Activated gamma-delta T cell treated with anti-CD3 and anti-CD28 coated beads, Interleukin-2, amount 50 U/mL, for 16 hours (primary cell): ENCODE measurements at regions not wholly inside any gene's neighbourhood (a gene's known extent, or its start where the extent isn't known, plus 50 kb on each side); places are given as distances from the start of the nearest gene placed in this dataset.

ENCODE experiments used
- DNase-seq: peaks from one replicate; pipeline ENCODE4 v3.0.0-alpha.2; 2020; ENCODE audit warnings: low read depth

DNA sequence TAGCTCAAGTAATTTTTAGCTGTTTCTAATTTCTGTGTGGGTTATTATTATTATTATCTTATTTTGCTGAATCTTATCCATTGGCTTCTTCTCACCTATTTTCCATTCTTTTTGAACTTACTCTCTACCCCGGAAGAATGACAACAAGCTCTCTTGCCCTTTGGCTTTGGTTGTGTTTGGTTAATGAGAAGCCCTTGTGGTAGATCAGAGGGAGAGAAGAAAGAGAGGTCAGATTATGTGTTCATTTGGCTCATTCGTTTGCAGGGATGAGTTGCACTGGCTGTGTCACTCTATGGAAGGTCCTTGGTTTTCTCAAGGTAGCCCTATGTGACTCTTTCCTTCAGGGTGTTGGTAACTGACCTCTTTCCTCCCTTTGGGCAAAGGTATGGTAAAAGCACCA, 391.9 kb downstream of the LMO4 start:
- no peak for DNase-seq

DNA sequence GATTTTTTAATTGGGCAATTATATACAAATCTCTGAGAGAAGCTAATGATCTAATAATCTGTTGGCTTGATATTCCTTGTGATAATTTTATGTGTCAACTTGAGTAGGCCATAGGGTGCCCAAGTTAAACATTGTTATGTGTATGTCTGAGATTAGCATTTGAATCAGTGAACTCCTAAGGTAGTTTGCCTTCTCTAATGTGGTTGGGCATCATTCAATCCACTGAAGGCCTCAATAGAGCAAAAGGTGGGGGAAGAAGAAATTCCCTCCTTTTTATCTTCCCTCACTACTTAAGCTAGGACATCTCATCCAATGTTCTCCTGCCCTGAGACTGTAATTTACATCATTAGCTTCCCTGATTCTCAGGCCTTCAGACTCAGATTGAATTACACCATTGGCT, 394.5 kb downstream of the LMO4 start:
- no peak for DNase-seq

DNA sequence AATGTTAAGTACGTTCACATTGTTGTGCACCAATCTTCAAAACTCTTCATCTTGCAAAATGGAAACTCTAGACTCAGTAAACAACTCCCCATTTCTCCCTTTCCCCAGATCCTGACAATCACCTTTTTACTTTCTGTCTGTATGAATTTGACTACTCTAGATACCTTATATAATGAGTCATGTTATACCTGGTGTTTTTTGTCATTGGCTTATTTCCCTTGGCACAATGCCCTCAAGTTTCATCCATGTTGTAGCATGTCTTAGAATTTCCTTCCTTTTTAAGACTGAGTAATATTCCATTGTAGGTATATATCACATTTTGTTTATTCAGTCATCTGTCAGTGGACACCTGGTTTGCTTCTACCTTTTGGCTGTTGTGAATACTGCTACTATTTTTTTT, 399.5 kb downstream of the LMO4 start:
- DNase-seq = no peak

DNA sequence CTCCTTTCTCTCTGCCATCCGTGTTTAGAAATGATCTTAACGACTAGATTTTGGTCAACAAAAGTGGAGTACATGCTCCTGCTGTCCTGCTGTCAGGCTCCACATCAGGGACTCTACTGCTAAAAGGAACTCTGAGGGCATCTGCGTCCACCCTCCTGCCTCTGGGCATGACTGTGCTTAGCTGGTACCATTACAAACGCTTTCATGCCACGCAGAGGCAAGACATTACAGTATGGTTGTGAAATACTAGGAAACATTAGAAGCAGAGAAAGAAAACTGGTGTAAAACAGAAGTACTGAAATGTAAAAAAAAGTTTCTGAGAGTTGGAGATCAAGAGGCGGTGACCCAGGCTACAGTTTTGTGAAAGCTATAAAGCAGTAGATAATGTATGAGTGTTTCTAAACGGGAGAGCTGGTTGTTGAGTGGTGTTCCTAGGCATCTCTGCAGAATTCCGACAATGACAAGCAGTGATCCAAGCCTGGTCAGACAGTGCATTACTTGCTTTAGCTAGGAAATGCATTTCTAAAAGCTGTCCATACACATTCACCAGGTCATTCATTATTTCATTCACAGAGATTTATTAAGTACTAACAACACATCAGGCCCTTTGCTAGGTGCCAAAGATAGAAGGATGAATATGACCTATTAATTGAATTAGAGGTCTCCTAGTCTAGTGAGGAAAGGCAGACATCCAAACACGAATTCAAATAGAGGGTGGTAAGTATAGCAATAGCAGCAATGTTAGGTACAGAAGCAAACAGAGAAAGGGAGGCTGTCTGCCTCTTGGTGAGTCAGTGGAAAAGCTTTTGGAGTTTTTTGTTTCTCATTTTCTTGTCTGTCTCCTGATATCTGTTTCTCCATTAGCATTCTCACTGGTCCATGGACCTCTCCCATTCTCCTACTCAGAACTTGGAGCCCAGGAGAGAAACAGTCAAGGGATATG, 401.9 kb downstream of the LMO4 start:
- no peak for DNase-seq

DNA sequence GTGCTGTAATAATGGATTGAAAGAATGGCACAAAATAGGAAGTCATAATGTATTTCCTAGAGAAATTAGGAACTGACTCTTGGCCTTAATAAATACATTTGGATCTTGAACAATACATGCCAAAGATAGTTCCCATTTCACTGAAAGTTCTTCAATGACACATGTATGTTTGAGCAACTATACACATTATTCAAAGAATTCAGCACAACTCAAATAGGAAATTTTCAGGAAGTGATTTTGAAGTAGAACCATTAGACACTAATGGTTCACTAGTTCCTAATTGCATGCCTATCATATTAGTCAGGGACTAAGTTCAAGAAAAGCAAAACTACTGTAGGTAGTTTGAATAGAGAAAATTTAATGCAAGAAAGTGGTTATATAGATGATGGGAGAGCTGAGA, 404.7 kb downstream of the LMO4 start:
- no peak for DNase-seq

DNA sequence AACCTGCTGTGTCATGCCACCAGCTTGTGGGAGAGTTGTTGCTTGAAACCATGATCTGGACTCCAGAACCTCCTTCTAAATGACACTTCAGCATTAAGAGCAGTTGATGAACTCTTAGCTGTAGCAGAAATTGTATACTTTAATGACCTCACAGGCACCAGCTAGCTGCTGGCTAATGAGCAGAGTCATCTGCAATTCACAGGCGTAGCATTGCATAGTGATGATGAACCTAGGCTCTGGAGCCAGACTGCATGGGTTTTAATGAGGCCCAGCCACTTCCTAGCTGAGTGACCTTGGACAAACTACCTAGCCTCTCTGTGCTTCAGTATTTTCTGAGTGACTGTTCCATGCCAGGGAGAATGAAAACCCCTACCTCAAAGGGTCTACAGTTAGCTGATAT, 407.1 kb downstream of the LMO4 start:
- no peak for DNase-seq

DNA sequence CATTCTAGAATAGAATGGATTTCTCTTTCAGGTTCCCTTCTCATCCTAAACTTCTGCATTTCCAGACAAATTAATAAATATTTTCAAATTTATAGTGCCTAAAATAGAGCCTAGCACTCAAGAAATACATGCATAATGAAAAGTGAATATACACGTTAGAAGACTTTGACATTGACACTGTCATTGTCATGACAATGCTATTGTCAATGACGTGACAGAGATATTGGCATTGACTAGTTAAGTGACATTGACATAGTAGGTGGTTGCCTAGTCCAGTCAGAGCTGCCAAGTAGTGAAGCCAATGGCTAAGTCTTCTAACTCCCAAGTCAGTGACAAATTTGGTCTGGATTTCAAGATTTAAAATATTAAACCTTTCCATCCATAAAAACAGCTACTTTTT, 410.5 kb downstream of the LMO4 start:
- no peak for DNase-seq

DNA sequence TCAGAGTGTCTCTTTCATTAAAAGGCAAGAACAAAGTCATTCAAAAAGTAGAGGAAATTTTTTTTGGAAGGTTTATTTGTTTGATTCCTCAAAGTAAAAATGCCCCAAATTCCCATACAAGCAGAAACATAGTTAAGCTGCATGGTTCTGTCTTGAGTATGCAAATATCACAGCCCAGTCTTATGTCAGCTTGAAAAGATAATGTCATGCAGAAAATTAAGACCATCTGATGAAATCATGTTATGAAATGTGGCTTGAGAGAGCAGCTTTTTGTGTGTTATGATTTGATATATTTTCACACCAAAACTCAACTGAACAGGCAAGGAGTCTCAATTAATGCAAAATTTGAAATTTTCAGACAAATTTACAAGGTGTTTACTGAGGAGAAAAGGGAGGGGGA, 411.0 kb downstream of the LMO4 start:
- no peak for DNase-seq

DNA sequence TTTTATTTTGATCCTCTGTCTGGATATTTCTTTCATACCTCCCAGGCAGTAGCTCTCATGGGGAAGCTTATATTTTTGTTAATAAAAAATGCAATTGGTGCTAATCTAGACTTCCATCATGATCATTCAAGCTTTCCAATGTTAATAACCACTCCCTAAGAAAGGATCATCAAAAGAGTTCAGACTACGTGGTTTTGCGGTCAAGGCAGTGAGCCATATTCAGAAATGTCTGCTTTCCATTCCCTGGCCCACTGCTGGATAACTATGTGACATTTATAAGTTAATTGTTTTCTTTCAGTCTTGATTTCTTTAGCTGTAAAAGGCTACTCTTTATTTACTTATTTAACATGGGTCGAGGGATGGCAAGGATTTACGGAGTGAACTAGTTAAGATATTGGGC, 414.6 kb downstream of the LMO4 start:
- no peak for DNase-seq

DNA sequence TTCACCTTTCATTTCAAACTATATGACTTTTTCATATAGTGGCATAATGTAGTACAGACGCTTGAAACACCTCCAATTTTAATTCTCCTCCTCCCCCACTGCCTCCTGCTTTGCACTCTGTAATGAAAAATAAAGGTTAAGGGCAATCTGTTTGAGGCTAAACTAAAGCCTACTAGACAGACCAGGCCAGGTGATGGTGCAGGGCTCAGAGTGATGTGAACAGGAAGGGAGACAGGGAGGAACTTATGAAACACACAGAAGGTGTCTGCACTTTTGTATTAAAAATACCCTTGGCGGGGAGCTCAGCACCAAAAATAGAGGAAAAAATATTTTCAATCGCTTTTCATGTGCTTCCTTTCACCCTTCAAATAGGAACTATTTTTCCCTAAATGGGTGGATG, 415.4 kb downstream of the LMO4 start:
- DNase-seq = no peak

DNA sequence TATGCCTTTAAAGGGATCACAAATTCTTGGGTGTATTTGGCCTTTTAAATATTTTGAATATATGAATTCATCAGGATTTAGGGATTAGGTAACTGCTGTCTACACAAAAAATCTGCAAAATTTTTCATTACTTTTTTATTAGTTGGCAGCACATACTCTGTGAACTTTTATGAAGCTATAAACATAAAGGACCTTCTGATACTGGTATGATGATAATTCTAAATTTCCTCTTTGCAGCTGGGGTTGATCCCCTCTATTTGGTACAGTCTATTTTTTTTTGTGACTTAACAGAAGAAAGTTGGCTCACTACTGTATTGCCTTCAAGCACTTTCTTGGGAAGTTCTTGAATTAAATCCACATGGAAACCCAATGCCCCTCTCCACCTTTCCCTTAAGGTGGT, 416.1 kb downstream of the LMO4 start:
- no peak for DNase-seq

DNA sequence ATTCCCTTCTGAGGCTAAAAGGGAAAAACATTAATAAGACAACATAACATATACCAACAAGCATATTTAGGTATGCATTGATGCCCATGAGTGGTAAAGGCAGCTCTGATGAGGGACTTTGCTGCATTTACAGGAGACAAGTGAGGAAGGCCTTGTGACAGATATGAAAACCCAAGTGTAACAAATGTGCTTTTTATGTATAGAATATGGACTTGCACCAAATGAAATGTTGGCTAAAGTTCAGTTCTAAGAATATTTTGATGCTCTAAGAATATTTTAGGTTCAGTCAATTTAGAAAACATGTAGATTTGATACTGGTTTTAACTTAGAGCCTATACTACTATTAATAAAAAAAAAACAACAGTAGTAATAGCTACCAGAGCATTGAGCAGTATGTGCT, 424.7 kb downstream of the LMO4 start:
- no peak for DNase-seq

DNA sequence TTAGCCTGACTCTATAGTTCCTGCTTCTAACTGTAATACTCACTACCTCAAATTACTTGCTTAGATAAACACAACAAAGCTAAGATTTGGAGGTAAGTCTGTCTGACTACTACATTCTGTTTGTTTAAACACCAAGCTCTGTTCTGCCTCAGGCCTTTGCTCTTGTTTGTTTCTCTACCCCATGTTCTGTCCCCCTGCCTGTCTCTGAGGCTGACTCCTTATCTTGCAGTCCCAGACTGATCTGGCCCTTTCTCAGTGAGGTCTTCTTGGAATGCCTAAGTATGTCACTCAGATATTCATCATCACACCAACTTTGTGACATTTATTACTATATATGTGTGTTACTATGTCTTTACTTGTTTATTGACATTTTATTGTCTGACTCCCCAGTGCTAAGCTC, 425.5 kb downstream of the LMO4 start:
- DNase-seq = no peak

DNA sequence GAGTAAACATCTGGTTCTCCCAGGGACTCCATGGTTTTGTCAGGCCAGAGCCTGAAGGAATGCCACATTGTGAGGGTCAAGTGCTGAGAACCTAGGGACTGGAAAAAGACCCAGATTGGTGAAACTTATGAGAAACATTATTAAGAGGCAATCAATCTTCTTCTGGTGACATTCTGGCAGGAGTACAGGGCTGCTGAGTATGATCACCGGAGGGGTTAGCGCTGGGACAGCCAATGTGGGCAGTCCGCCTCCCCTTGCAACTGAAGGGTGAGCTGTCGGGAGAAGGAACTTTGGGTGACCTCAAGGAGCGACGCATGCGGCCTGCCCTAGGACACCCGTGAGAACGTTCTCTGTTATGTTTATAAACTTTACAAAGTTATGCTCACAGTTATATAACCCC, 429.0 kb downstream of the LMO4 start:
- DNase-seq = no peak

DNA sequence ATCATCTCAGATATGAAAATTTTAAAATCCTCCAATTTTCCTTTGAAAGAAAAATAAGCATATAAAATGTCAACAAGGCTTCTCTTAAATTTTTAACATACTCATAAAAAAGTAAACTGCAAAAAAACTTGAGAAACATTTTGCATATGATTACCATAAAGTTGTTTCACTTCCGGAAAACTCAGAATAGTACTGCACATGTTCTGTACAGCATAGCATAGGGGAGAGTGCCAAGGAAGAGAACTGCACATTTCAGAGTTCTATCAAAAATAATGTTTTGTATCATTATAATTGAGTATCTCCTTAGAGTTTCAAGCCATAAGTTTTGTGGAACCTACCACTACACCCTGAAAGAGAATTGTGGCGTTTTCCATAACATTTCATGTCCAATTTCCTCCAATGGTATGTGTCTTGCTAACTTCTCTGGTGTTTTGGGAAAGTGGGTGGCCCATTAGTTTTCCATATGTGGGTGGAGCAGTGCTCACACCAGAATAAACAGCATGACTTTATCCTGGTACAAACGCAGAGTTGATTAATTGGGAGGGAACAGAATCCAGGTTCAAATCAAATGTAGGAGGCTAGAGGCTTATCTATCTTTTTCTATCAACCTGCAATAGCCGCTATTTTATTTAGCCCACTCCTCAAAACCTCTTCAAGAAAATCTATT, 430.9 kb downstream of the LMO4 start:
- DNase-seq = no peak

DNA sequence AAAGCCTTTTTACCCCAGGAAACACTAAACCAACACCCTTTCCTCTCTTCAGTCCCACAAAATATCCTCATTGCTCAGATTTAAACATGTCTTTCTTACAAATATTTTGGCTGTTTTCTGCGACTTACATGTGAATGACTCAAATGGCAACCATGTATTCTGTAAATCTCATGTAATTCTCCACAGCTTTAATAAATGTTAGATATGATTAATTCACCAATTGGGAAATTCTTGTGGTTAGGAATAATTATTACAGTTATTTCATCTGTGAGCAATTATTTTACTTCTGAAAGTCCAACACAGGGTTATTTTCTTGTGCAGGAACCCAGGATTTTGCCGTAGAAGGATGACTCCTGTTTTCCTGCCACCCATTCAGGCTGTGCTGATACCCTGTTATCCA, 431.5 kb downstream of the LMO4 start:
- DNase-seq = no peak

DNA sequence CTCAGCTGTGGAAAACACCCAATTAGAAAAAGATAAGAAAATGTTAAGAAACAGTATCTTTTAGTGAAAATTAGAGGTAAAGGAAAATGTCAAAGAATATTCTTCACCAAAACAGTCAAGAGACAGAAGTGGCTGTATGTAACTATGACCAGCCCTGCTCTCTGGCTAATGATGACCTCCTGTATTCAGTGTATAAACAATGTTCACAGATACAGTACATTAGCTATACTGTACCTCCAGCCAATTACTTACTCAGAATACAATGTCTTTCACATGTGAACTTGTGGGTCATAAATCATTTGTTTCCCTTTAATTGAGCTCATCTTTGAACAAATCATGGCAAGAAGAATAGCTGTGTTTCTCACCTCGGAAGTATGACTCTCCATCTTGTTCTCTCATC, 432.0 kb downstream of the LMO4 start:
- no peak for DNase-seq

DNA sequence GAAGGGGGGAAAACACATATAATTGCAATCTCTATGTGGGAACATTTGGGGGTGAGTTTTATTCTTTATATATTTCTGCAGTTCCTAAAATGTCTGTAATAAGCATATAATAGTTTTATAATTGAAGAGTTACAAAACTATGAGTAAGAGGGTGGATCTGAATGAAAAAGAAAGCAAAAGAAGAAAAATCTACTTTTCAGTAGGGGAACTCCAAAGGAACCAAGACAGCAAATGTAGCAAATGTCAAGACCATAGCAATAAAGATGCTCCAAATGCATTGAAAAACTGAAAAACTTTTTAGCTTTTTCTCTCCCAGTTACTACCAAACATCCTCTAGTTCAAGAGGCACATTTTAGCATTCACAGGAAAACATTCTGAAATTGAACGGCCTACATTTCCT, 434.8 kb downstream of the LMO4 start:
- DNase-seq = no peak

DNA sequence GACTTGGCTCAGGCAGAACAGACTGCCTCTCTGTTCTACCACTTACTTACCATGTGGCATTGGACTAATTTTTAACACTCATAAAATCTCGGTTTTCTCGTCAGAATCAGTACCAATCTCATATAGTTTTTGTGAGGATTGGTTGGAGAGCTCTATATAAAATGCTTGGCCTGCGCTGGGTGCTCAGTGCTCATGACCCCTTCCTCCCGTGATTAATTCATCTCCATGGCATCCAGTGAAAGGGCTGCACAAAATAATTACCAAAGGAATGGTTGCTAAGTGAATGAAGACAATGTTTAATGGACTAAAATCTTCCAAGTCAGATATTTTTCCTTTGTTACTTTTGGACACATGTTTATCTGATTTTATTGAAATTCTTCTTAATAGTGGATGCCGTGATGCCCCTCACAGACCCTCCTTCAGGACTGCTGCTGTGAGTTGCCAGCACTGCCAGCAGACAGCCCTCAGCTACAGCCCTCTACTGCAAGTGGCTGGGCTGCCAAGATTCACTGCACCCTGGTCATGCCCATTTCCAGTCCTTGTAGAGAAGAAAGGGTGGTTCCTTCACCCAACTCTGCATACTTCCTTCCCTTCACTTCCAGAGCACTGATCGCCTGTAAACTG, 436.5 kb downstream of the LMO4 start:
- no peak for DNase-seq

DNA sequence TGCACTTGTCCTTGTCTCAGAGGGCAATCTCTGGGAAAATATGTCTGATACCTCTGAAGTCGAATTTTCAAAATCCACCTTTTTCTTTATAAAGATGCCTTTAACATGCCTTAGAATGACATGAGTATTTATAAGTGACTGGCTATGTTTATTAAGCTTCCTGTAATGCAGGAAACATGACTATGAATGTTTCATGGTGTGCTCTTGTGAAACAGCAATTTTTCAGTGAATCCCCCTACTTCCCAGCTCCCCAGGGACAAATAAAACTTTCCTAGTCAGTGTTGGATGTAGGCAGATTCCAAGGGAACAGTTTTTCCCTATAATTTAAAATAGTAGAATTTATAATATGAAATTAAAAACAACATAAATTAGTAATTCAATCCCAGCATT, 437.0 kb downstream of the LMO4 start:
- no peak for DNase-seq

DNA sequence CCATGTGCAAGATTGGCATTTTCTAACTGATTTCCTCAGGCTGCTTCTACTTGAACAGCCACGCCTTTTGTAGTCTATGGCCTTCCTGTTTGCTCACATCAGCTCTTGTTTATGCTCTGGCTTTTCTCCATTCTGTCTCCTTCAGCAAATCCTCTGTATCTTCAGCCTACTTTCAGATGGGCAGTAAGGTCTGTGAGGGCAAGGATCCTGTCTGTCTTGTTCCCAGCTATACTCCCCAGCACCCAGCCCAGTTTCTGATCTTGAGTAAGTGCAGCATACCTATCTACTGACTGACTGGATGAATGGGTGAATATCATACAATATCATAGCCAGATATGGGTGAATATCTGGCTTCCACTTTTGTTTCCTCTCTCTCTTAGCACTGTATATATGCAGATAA, 438.1 kb downstream of the LMO4 start:
- DNase-seq = no peak

DNA sequence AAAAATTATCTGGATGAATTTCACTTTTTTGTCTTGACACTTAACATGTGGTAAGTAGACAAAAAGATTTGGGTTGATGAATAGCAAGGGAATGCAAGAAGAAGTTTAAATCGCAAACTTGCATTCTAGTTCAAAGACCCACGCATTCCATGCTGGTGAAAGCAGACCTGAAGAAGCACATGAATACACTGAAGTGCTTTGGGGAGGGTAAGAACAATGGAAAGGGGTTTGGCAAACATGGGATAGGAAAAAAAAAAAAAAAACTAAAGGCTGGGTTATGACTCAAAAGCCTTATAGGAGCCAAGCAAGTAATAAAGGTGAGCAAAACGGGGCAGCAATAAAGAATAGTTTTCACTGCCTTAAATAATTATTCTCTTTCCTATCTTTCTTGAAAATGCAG, 450.2 kb downstream of the LMO4 start:
- no peak for DNase-seq

DNA sequence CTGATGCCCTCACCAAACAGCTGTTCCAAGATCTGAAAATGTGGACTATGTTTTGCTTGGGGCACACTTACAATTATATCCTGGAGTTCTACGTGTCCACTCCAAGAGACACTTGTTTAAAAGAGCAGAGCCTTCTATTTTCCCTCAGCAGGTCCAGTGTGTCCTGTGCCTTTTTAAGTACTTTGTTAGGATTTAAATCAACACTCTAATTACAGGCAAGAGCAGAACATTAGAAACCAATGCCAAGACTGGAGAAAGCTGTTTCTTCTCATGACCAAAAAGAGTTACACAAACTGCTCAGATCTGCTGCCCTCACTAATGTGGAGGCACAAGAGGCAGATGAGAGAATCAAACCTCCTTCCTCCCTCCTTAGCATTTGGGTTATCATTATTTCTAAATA, 452.9 kb downstream of the LMO4 start:
- DNase-seq = no peak
